Muscle of back (tissue), 3 donors: ENCODE measurements at regions not wholly inside any gene's neighbourhood (a gene's known extent, or its start where the extent isn't known, plus 50 kb on each side); places are given as distances from the start of the nearest gene placed in this dataset.

Experiments
- DNase-seq, 3 donors: peaks; one replicate each; pipeline versions ENCODE4 v3.0.0 to v3.0.0-alpha.2; 2013

GRCh38 chr1:82582347-82582746 lies 781.6 kb downstream of the ADGRL2 start:
- no peak for DNase-seq

- DNase-seq = no peak
These were observed 777.5 kb downstream of the ADGRL2 start for GRCh38 chr1:82578086-82578726.

GRCh38 chr1:82567348-82567747 lies 766.6 kb downstream of the ADGRL2 start:
- no peak for DNase-seq

- DNase-seq = peak in 1 of 3 donors; percentile 64
These were observed 764.8 kb downstream of the ADGRL2 start for GRCh38 chr1:82565546-82565945.

- DNase-seq = peak in 2 of 3 donors; percentile 50 to 54
These were observed 764.4 kb downstream of the ADGRL2 start for GRCh38 chr1:82565146-82565545.

GRCh38 chr1:82564333-82564732 lies 763.6 kb downstream of the ADGRL2 start:
- DNase-seq = peak in 2 of 3 donors; percentile 47 to 73

- DNase-seq = peak in 1 of 3 donors; percentile 17
These were observed 761.7 kb downstream of the ADGRL2 start for GRCh38 chr1:82562448-82562847.

- DNase-seq = no peak
These were observed 759.8 kb downstream of the ADGRL2 start for GRCh38 chr1:82560566-82560965.

- no peak for DNase-seq
These were observed 754.8 kb downstream of the ADGRL2 start for GRCh38 chr1:82555501-82555900.

- no peak for DNase-seq
These were observed 749.1 kb downstream of the ADGRL2 start for GRCh38 chr1:82549841-82550240.

GRCh38 chr1:82542766-82543165 lies 742.0 kb downstream of the ADGRL2 start:
- DNase-seq = no peak

- no peak for DNase-seq
These were observed 741.4 kb downstream of the ADGRL2 start for GRCh38 chr1:82542141-82542540.

- DNase-seq = no peak
These were observed 739.3 kb downstream of the ADGRL2 start for GRCh38 chr1:82540006-82540405.

GRCh38 chr1:82538876-82539275 lies 738.1 kb downstream of the ADGRL2 start:
- peak in 1 of 3 donors; percentile 29 for DNase-seq

GRCh38 chr1:82534996-82535395 lies 734.3 kb downstream of the ADGRL2 start:
- DNase-seq = no peak

GRCh38 chr1:82525378-82525777 lies 724.6 kb downstream of the ADGRL2 start:
- no peak for DNase-seq

GRCh38 chr1:82520611-82521010 lies 719.9 kb downstream of the ADGRL2 start:
- peak in 1 of 3 donors; percentile 47 for DNase-seq

- peak in 2 of 3 donors; percentile 38 to 63 for DNase-seq
These were observed 716.9 kb downstream of the ADGRL2 start for GRCh38 chr1:82517586-82517985.

GRCh38 chr1:82515650-82516049 lies 714.9 kb downstream of the ADGRL2 start:
- no peak for DNase-seq

- DNase-seq = no peak
These were observed 710.7 kb downstream of the ADGRL2 start for GRCh38 chr1:82511441-82511840.

- DNase-seq = no peak
These were observed 709.7 kb downstream of the ADGRL2 start for GRCh38 chr1:82510431-82510830.

GRCh38 chr1:82507011-82507410 lies 706.3 kb downstream of the ADGRL2 start:
- DNase-seq = peak; percentile 67 to 88 (median 74)

GRCh38 chr1:82503822-82504221 lies 703.1 kb downstream of the ADGRL2 start:
- peak in 1 of 3 donors; percentile 73 for DNase-seq

GRCh38 chr1:82499022-82499421 lies 698.3 kb downstream of the ADGRL2 start:
- no peak for DNase-seq
